ENCODE measurements at regions not wholly inside any gene's neighbourhood (a gene's known extent, or its start where the extent isn't known, plus 50 kb on each side); places are given as distances from the start of the nearest gene placed in this dataset.
"Not testable (repeated sequence)": the region's sequence is repeated elsewhere in the genome, so short reads cannot be mapped to it uniquely, and the experiment has no call there.

- no peak for FAIRE-seq
Observed at GRCh38 chr13:111629016-111629415, 308.6 kb downstream of the TEX29 start.

GRCh38 chr13:111629457-111629856, 309.0 kb downstream of the TEX29 start:
- no peak for FAIRE-seq

DNA sequence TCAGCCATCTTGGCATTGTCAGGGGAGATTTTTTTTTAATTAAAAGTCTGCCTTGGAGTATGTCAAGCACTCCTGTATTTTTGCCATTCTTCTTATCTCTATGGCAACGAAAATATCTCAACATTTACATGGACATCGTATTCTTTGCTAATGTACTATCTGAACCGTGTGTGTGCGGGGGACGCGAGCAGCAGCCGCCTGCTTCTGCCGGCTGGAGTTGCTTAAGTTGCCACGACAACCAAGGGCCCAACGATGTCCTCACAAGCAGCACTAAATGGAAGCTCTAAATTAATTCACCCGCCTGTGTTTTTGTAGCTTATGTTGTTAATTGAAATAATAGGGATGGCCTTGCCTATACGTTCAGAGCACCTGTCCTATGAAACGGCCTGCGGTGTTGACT, 309.5 kb downstream of the TEX29 start:
- no peak for FAIRE-seq

- no peak for FAIRE-seq
Observed at GRCh38 chr13:111630406-111630805, 310.0 kb downstream of the TEX29 start.

GRCh38 chr13:111631271-111631670, 310.8 kb downstream of the TEX29 start:
- not testable (repeated sequence) for FAIRE-seq

GRCh38 chr13:111632906-111633305, 312.5 kb downstream of the TEX29 start:
- no peak for FAIRE-seq

DNA sequence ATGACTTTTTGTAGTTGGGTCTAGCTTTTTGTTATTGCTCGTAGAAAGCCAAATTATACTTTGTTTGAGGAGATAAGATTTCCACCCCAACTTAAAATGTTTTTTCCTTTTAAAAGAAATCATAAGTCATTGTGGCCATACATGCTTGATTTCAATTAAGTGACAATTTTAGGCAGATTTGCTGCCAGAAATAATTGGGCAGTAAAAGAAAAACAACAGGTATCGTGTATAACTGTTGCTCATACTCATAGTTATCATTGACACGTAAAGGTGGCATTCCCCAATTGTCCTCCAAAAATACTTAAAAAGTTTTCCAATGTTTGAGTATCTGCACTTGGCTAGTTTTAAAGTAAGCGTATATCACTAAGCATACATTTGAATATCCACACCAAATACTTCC, 313.0 kb downstream of the TEX29 start:
- no peak for FAIRE-seq

DNA sequence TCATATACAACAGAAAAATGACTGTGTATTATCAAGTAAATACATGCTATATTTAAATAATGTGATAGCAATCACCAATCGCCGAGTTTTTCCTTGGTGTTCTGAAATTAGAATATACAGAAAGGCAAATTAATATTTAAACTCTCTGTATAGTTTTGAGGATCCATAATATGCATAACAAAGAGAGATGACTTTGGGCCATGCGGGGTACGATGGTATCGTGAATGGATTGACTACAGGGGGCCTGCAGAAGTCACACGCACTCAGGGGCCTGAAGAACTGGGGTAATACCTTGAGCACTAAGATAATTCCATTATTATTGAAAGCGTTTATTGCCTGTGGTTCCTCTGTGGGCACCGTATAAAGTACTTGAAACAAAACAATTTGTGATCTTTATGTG, 314.0 kb downstream of the TEX29 start:
- FAIRE-seq, result no peak

DNA sequence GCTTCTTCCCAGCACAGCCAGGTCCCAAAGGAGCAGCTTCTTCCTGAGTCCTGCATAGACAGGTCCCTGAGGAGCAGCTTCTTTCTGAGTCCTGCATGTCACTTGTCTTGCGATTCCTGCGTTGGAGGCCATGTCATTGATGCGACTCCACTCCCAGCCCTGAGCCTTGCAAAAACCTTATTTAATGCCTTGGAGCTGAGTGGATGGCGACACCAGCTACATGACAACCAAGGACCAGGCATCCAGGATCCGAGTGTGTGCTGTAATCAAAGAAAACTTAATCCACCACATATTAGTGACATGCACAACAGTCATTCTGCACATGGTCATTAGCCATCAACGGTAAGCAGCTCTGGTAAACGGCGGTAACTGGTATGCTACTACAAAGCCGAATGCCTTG, 315.8 kb downstream of the TEX29 start:
- no peak for FAIRE-seq

- no peak for FAIRE-seq
Observed at GRCh38 chr13:111636804-111637203, 316.4 kb downstream of the TEX29 start.

DNA sequence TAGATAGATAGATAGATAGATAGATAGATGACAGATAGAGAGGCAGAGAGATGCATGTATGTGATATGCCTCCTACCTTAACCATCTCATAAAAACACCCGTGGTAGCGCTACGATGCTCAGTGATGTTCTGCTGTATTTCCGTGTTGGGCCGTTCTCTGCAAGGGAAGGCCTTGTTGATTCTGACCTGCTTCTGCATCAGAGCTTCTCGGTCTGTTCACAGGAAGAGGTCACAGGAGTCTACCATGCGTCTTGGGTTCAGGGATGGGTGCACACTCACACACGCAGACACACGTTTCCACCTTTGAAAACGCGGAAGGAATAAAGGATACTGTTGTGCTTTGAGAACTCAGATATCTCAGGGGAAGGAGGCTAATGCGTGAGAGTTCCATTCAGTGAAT, 316.9 kb downstream of the TEX29 start:
- no peak for FAIRE-seq

GRCh38 chr13:111638233-111638632, 317.8 kb downstream of the TEX29 start:
- no peak for FAIRE-seq

- FAIRE-seq, result no peak
Observed at GRCh38 chr13:111639196-111639705, 318.8 kb downstream of the TEX29 start.

- FAIRE-seq, result no peak
Observed at GRCh38 chr13:111640006-111640405, 319.6 kb downstream of the TEX29 start.

- FAIRE-seq, result no peak
Observed at GRCh38 chr13:111640476-111640875, 320.0 kb downstream of the TEX29 start.

DNA sequence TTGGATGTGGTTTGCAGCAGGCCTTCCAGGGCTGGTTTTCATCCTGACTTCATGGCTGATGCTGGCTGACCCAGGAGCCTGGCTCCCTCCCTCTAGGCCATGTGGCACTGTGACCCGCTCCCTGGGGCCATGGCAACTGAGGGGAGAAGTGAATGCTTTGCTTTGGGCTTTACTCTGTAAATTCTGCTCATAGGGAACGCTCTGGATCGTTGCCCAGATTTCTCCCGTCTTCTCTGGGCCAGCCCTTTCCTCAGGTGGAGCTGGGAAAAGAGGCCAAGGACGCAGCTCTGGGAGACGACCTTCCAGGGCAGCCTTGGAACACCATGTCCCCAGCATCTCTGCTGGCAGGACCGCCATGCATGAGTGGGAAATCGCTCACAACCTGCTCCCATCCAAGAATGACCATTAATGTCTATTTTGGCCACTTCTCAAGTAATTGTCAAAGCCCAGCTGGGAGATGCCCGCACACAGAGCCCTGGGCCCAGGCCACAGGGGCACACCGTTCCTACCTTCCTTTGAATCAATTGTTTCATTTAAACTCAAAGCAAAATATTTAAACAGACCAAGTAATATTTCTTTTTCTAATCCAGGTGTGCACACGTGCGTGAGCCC, 321.8 kb downstream of the TEX29 start:
- FAIRE-seq, result no peak

DNA sequence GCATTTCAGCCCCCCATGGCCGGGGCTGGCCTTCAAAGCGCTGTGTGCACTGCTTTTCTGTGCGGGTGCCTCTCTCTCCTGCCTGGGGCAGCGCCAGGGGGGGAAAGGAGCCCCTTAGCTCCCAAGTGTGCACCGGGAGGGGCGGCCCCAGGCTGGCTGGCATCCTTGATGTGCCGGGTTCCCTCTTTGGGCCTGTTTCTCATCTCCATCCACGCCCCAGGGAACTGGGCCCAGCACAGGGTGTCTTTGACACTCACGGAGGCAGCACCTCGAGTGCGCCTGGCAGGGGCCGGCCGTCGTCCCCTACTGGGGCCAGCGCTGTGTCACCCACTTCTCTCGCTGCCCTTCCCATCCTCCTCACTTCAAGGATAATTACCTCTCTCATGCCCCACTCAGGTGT, 324.3 kb downstream of the TEX29 start:
- no peak for FAIRE-seq

DNA sequence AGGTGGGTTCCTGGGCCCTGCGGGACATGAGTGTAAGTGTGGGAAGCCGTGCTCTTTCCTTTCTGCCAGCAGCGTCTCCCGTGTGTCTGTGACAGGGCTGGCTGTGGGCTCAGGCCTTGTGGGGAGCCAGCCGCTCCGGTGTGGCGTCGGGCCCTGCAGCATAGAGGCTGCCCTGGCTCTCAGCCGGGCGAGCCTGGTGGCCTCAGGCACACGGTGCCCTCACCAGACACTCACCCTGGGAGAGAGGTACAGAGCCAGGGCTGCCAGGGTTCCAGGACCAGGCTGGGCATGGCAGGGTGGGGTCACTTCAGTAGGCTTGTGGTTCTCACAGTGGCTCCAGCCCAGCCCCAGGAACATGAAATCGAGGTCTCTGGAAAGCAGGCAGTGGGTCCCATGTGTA, 324.8 kb downstream of the TEX29 start:
- no peak for FAIRE-seq

DNA sequence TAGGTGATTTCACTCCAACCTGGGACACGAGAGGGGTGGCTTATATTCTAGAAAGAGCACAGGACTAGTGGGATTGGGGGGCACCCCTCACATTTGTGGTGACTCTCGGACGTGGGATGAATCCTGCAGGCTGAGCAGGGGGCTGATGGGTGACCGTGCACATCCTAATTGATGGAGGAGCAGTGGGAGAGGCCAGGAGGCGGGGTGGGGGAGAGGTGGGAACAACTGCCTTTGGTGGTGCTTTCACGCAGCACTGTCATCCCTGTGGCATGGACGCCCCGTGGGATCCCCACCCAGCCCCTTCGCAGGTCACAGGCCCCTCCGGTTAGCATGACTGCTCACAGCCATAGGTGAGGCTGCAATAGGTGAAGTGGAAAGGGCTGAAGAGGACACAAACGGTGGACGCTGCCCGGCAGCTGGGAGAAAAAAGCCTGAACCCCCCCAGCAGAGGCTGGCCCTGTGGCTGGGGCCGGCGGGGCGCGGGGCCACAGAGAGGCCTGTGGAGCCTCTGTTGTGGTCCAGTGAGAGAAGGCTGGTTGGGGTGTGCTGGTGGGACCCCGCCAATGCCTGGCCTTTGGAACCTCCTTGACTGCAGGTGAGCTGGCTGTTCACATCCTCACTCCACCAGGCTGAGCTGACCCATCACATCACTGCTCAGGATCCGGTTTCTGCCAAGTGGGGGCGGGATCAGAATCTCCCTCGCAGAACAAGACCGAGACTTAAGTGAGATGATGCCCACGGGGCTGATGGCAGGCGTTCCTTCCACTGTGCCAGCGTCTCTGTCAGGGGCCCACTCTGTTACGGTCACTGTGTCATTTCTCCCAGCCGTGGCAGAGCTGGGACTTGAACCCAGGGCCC, 325.4 kb downstream of the TEX29 start:
- no peak for FAIRE-seq

DNA sequence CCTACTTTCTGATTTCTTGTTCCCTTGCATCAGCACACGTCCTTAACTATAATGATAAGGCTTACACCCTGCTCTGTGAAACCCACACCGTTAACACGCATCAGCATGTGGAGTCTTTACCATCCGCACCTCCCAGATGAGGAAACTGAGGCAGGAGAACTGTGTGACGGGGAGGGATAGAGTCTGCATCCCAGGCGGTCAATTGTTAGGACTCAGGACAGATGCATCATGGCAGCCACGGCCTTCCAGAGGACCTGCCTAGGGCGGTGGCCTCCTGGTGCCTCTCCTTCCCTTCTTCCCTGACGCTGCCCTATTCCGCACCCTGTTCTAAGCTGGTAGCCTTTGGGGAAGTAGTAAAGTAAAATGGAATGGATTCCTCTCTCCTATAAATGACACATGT, 326.0 kb downstream of the TEX29 start:
- no peak for FAIRE-seq

GRCh38 chr13:111648885-111649284, 328.4 kb downstream of the TEX29 start:
- FAIRE-seq, result no peak

- FAIRE-seq, result no peak
Observed at GRCh38 chr13:111650626-111651025, 330.2 kb downstream of the TEX29 start.

- no peak for FAIRE-seq
Observed at GRCh38 chr13:111652676-111653075, 332.2 kb downstream of the TEX29 start.

GRCh38 chr13:111654531-111654930, 334.1 kb downstream of the TEX29 start:
- no peak for FAIRE-seq

All from G401.6 (cell line).